GDM1 (cell line): ENCODE measurements at regions not wholly inside any gene's neighbourhood (a gene's known extent, or its start where the extent isn't known, plus 50 kb on each side); places are given as distances from the start of the nearest gene placed in this dataset.

Source experiments
- DNase-seq: peaks from one replicate; lab custom pipeline; 2025; lab: John Stamatoyannopoulos, UW

DNA sequence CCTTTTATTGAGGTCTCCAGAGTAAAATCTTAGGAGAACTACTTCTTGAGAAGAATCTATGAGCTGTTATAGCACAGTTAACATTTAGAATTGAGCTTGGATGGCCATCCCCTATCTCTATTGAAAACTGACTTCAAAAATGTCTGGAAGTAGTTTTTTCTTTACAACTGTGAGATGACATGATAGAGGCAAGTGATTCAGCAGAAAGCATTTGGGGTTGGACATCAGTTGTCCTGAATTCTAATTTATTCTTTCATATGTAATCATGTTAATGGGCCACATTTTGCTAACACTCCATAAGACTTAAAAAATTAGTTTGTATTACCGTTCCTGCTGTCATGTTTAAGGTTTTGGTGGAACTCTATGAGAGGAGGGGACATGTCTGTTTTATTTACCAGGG, 237.0 kb upstream of the SLC14A2 start:
- no peak for DNase-seq

DNA sequence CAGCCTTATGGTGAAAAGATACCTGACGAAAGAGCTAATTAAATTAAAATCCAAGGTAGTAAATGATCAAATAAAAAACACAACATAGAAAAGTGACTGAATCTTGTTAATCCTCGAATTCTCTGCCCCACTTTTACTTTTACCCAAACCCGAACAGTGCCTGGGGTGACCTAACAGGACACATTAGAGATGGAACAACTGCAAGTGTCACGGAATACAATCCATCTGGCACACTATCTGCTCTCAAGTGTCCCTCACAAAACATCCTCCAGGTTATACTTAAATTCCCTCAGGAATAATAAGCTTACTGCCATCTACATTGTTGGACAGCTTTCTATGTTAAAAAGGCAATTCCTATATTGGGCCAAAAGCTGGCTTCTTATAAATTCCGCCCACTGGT, 236.3 kb upstream of the SLC14A2 start:
- no peak for DNase-seq

DNA sequence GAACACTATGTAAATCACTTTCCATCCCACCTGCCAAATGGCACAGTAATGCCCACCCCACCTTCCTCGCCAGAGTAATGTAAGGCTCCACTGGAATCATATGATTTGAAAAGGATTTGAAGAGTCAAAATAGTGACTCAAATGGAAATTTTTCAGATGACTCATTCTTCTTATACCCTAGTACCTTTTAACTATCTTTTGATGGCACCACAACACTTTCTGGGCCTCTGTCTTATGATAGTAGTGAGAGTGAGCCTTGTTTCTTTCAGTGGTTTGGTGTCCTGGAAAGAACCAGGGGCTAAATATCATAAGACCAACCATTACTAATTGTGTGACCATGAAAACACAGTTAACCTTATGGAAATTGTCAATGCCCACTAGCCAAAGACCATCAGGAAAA, 235.4 kb upstream of the SLC14A2 start:
- DNase-seq, result no peak

DNA sequence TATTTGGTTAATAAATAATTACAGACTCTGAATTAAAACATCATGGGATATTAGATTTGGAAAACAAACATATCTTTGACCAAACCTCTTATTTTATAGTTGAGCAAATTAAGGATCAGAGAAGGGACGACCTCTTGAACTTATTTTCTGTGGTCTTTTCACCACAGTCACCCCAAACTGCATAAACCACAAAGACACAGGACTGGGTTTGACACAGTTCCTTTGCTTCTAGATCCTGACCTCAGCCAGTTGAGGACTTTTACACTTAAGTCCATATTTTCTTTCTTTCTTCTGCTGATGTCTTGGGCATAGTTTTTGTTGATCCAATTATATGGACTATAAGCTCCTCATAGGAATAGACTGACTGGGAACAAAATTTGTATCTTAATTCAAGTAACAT, 234.0 kb upstream of the SLC14A2 start:
- peak; percentile 12 for DNase-seq

DNA sequence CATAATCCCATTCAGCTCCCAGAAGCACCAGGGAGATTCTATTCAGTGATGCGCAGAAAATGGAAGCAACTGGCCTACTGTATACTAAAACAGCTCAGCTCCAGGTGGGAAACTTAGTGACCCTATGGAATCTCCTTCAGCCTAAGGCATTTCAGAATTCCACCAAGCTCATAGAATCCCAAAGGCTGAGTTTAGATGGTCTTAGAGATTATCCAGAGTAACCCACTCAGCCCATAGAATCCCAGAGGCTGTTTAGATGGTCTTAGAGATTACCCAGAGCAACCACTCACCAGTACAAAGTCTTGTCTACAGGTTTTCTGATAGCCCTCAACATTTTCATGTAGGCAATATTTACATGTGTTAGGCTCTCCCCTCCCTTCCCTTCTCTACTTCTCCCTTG, 232.0 kb upstream of the SLC14A2 start:
- DNase-seq, result no peak

DNA sequence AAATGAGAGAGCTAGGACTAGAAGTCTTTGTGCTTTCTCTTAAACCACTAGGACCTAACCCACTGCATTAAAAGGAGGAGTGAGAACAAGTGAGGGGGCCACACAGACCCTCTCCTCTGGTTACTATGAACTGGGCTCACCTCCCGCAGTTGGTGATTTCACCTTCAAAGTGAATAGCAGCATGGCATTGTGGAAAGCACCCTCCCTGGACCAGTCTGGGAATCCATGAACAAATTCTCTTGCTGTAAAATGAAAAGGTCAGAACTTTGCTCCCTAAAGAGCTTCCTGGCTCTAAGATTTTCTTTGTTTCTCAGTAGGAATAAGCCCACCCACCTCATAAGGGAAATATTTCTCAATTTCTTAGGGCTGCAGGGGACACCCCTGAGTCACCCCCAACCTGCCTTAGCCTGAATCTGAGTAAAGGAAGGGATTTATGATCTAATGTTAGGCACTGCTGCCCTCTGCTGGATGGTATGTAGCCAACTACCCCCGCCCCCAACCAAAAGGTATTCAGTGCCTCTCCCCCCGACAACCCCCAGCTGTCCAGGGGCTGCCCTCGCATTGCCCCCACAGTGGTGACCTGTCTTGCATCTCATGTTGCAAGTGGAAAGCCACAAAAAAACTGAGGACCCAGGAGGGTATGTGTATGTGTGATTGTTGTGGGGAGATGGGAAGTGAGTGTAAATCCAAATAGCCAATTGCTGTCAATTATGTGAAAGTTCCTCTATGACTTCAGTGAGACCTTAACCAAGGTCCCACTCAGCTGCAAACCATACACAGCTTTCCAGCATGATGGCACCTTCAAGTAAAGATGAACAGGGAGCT, 230.9 kb upstream of the SLC14A2 start:
- peak; percentile 38 for DNase-seq

DNA sequence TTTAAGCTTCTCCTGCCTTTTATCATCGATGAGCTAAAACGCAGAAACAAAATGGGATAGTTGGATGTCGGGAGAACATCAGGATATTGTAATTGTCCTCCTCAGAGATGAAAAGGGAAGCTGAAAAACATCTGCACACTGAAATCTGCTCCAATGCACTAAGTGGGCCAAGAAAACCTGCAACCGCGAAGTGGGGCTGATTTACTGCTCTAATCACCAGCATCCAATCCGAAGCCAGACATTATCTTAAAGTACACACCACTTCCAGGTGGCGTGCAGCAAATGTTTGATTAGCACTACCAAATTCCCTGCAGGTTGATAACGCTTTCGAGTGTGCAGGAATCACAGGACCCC, 230.3 kb upstream of the SLC14A2 start:
- no peak for DNase-seq

DNA sequence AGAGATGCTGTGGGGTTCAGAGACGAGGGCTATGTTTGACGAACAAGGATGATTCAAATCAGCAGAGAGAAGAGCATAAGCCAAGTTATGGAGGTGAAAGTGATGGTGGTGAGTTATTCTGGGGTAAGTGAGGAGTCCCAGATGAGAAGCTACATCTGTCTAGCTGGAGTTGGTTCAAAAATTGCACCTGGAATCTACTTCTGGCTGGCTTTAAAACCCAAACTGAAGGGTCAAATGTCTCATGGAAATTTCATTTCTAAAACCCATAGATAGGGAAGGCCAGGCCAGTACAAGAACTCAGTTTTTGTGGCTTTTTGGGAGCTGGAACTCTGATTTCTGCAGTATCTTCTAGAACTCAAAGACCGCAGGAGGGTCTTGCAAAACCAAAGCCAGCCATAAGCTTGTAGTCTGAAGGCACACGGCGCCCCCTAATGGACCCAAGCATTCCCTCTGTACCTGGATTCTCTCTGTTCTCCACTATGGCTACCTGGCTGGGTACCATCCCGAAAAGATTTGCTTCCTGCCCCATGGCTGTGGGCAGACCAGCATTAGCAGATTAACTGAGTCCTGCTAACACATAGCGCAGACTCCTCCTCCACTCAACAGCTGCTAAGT, 229.1 kb upstream of the SLC14A2 start:
- DNase-seq, result peak; percentile 35

DNA sequence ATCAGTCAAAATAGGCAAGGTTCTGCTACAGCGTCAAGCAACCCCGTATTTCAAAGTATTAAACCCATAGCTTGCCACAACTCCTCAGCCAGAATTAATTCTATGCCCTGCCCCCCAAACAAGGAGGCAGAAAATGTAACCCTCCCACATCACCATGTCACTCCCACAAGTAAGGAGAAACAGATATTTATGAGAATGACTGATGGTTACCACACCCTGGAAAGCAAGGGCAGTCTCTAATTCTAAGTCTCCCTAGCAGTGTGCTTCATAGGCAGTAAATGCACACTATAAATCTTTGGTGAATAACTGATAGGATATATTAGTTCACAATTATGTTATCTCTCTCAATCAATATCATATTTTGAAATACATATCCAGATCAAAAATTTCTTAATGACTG, 228.0 kb upstream of the SLC14A2 start:
- DNase-seq, result no peak

DNA sequence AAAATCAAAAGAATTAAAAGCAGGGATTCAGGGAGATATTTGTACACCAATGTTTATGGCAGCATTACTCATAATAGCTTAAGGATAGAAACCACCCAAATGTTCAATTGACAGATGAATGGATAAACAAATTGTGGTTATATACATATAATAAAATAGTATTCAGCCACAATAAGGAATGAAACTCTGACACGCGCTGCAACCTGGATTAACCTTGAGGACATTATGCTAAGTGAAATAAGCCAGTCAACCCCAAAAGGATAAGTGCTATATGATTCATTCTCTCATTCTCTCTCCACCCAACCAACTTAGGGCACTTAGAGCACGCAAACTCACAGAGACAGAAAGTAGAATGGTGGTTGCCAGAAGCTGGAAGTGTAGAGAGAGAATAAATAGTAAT, 216.8 kb upstream of the SLC14A2 start:
- DNase-seq, result no peak

DNA sequence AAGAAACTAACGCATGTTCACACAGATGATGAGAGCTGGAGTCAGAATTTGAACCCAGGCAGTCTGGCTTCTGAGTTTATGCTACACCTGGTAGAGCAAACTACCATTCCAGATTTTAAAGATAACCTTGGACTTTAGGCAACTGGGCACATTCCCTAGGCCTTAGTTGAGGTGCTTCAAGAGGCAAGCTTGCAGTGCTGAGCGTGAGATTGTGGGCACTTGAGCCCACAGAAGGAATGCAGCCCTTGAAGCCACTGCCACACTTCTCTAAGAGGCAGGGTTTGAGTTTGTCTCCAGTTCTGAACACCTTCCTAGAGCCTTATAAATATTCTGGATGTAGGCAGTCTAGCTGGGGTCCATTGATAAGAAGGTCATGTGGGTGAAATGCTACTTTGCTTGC, 216.1 kb upstream of the SLC14A2 start:
- DNase-seq, result no peak

DNA sequence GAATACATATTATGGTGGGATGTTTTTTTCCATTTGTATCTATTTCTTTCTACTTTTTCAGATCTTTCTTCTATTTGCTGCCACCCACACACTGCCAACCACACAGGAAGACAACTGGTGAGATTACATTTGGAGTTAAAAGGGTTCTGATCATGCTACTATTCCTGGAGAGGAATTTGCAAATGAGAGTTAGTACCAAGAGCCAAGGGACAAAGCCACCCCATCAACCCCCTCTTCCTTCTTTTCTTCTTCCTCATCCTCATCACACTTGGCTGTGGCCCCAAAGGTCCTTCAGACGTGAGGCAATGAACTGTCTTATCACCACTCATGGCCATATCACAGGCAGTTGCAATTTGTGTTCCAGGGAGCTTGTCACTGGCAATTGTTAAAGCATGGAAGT, 215.6 kb upstream of the SLC14A2 start:
- DNase-seq, result no peak

DNA sequence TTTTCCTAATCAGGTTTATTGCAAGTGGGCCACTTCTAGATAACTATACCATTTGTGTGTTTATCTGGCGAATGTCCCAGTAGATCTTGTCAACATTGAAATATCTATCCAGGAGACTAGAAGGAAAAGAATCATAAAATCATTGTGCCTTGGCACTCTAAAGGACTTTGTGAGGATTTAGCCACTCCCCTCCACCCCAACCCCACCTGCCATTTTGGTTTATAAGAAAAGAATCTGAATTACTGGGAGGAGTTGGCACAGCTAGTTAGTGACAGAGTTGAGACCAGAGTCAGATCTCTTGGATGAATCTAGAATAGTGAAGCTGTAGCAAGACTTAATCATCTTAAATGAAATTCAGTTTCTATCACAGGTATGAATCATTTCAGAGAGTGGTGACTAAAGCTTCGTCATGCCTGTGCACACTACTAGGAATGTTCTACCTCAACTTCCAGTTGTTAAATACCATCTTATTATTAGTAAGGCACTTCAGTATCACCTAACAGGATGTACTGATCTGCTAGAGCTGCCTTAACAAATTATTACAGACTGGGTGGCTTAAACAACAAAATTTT, 212.7 kb upstream of the SLC14A2 start:
- DNase-seq, result no peak

DNA sequence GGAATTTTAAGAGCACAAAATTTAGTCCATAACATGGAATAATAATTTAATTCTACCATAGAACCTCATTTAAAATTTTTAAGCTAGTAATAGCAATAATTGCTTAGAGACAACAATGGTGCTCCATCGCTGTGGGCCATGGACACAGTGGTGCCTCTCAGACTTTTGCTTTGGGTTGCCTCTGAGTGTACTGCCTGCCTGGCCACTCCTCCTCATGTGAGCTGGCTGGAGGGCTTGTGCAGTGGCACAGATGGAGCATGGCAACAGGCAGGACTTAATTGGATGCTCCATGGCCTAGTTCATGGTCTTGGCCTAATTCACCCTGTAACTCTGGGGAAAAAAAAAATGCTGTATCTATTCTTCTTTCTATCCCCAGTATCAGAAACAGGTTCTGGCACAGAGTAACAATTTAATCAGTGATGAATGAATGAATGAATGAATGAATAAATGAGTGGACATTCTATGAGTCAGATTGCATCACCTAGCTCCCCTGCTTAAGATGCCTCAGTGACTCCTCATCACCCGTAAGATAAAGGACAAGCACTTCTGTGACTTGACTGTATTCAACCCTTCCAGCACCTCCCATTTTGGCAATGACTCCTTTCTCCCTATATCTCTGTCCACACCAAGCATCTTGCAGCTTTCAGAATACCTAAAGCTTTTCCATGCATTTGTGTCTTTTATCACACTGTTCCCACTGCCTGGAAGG, 211.8 kb upstream of the SLC14A2 start:
- DNase-seq, result no peak

DNA sequence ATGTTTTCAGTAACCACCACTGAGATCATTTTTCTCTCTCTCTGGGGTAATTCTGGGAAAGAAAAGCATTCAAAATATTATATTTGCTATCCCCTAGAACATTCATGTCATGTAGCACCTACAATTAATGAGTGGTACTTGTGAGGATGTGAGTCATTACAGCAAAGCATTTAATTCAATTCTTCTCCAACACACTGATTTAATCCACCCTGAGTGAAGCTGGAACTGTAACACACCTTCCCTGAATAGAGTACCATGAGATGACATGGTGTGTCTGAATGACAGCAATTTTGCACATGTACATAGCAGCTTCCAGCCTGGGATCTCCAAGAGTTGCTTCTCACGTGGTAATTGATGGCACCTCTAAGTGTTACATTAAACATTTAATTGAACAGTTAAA, 207.1 kb upstream of the SLC14A2 start:
- DNase-seq, result no peak

DNA sequence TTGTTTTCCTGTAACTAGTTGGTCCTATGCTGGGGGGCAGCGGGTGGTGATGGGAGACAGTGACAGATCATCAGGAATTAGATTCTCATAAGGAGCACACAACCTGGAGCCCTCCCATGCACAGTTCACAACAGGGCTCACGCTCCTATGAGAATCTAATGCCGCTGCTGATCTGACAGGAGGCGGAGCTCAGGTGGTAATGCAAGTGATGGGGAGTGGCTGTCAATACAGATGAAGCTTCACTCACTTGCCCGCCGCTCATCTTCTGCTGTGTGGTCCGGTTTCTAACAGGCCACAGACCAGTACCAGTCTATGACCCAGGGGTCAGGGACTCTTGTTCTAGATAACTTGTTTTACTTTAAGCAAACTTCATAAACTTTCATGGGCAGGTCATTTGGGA, 205.3 kb upstream of the SLC14A2 start:
- no peak for DNase-seq

DNA sequence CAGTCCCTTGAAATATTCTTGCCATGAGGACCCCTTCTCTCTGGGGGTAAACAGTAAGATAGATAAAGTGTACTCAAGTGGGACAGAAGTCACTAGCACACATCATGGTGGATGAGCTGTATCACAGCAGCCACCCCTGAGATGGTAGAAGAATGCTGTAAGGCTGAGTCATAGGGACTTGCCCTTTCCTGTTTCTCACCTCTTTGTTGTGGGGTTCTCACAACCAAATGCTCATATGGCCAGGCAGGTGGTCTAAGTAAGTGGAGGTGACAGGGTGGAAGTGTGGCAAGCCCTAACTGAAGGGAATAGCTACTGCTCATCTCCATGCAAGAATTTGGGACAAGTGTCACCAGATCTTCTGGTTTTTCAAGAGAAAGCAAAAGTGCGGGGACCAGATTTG, 202.7 kb upstream of the SLC14A2 start:
- DNase-seq, result no peak

DNA sequence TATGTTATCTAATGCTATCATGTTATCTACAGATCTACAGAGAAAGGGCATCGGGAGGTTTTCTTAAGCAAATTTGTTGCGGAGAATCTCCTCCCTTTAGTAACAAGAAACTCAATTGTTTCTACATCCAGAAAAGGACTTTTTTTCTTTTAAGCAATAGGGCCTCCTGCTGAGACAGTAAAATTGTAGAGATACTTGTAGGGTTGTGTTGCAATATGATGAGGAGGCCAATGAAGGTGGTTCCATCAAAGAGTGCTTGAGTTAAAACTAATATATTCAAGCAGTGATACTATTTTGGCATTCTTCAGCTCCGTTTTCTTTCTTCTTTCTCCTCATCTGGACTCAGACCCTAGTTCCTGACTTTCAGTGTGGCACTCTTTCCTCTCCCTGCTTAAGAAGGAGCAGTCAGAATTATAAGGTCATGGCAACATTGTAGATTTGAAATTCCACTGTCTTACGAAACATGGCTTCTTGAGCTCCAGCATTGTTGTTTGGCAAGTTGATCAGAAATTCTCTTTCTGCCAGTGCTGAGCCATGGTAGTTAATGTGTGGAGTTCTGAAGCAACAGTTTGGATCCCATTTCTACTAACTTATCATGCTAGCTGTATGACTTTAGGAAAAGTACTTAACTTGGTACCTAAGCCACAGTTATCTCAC, 202.0 kb upstream of the SLC14A2 start:
- no peak for DNase-seq

DNA sequence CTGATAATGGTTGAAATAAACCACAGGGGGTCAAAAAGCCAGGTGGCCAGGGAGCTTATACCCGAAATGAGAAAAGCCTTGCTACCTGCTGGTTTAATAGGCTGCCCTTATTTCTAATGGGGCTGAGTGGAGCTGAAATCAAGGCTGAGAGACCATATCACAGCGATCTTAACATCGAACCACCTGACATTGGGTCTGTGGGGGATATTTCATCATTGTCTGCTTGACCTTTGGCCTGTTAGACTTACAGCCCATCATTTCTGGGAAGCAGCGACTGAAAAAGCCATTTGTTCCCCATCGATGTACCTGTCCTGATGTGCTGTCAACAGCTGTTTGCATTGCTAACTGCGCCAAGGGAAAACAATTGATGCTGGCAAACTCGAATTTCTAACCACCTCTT, 199.7 kb upstream of the SLC14A2 start:
- no peak for DNase-seq

DNA sequence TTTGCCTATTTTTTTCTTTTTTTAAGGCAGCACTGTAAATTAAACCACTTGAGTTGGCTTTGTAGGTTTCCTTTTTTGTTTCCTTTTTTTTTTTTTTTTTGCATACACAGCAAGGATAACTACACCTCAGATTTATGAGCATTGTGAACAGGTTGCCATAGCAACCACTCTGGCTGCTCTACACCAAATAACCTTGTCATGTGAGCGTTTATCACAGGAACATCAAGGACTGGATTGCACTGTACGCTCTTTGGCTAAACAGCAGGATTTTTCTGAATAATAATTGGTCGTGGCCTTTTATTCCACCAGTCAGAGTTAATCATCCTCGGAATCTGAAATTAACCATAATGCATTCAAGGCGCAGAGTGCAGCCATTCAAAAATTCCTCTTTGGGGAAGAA, 199.1 kb upstream of the SLC14A2 start:
- no peak for DNase-seq

DNA sequence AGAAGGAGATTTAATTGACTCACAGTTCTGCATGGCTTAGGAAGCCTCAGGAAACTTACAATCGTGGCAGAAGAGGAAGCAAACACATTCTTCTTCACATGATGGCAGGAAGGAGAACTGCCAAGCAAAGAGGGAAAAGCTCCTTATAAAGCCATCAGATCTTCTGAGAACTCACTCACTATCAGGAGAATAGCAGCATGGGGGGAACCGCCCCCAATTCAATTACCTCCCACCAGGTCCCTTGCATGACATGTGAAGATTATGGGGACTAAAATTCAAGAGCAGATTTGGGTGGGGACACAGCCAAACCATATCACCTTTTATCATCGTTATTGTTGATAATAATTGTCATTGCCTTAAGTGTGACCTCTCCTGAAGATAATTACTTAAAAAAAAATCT, 197.9 kb upstream of the SLC14A2 start:
- no peak for DNase-seq

DNA sequence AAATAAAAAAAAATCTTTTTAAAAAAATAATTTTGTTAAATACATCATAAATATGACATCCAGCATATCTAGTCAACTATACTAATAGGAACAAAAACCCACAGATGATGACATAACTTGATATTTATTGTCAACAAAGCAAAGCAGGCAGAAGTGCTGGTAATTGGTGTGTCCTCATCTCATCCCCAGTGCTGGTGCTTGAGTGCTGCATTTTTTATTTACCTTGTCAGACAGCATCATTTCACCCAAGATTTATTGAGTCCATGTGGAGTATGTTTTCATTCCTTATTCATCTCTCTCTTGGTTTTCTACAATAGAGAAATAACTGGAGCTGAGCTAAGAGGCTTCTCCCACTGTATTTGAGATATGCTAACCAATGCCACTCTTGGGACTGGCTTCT, 191.6 kb upstream of the SLC14A2 start:
- no peak for DNase-seq

DNA sequence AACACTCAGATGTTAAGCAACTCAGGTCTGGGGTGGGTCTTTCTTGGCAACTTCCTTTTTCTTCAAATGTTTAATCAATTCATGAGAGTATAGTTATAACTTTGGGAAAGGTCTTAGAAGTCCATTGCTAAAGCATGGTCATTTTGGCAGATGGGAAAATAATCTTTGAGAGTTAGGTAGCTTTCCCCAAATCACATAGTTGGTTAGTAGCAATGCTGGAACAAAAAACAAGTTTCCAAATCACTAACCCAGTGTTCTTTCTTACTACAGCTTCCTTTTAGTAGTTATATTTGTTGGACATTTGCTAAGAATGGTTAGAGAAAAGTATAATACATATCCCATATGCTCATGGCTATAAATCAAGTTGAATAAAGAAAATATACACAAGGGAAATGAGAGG, 185.2 kb upstream of the SLC14A2 start:
- no peak for DNase-seq
